GM18858 (cell line): ENCODE measurements at regions not wholly inside any gene's neighbourhood (a gene's known extent, or its start where the extent isn't known, plus 50 kb on each side); places are given as distances from the start of the nearest gene placed in this dataset.

Experiments
- ATAC-seq: cut with Tn5 transposase; IDR thresholded peaks from one replicate; pipeline ENCODE4 v1.9.1; 2021; ENCODE audit not compliant: unreplicated experiment

DNA sequence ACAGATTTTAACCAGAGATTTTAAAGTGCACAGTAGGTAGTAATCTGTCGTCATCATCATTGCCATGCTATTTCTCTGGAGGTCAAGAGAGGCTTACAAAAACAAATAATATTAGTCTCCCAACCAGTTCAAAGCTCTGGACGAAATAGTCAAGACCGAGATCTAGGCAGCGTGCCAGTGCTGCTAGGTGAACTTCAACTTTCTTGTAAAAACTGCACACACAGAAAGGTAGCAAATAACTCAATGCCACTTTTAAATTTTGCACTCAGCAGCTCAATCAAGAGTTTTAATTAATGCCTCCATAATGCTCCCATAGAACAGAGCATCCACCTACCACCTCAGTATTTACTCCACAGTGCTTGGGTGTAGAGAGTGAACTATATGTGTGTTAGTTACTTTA is 656.8 kb downstream of the IRX1 start:
- no peak for ATAC-seq

DNA sequence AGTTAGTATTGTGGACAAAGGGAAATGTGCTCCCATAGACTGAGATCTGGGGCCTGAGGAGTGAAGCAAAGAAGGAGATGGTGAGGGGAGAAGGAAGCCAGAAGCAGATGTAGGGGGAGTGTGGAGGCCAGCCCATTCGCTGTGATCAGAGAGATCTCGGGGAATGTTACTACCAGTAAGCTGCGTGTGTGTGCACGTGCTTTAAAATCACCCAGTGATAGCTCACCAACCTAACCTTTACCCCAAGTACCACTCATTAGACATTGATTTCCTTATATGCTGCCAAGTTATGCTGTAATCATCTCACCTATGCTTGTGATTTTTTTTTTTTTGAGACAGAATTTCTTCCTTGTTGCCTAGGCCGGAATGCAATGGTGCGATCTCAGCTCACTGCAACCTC is 659.1 kb downstream of the IRX1 start:
- ATAC-seq: no peak

DNA sequence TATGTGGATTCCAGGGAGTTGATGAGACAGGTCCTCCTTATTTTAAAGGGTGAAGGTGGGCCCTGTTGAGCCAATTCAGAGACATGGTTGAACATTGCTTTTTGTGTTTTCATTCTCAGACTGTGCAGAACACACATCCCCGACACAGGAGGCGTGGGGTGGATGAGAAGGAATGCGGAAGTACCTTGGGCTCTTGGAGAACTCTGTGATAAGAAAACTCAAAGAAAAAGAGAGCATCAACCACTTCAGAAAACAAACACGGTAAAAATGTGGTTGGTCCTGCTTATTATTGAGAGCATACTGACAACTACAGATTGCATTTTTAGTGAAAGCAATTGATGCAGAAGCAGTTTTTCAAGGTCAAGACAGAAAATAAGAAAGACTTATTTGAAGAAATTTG is 659.8 kb downstream of the IRX1 start:
- ATAC-seq: no peak

DNA sequence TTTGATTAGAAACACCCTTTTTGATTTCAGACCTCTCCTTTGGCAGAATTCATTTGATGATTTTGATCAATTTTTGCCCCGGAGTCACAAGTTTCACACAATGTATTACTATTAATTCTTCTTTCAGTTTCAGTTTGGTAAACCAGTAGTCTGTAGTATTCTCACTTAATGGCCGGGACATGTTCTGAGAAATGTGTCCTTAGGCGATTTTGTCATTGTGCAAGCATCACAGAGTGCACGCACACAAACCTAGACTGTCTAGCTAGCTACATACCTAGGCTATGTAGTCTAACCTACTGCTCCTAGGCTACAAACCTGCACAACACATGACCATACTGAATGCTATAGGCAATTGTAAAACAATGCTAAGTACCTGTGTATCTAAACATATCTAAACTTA is 662.5 kb downstream of the IRX1 start:
- ATAC-seq: no peak

DNA sequence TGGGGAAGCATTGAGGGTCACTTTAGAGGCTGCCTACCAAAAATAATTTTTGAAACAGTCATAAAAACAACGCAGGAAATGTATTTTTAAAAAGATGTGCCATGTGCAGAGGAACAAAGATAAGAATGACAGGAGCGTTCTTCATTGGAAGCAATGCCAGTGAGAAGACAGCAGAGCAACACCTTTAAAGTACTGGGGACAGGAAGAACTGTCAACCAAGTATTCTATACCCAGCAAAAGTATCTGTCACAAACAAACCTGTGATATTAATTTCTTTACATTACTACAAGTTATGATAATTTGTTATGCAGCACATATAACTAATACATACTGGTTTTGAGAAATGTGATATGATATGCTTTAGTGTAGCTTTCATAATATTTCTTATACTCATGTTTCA is 675.6 kb downstream of the IRX1 start:
- no peak for ATAC-seq

DNA sequence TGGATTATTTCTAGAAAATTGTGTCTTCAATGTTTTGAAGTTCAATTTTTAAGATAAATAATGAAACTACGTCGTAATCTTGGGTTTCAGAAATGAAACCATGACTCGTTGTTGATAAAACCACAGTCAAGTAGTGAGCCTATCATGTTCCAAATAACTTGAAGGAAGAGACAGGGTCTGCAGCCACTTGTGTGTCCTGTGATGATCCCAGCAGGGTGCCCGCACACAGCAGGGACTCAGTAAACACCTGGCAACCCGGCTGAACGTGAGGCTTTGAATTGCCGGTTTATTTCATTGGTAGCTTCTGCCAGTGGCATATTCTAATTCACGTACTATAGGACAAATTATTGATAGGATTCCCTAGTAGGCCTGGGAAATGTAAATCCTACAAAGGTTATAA is 679.6 kb downstream of the IRX1 start:
- no peak for ATAC-seq

DNA sequence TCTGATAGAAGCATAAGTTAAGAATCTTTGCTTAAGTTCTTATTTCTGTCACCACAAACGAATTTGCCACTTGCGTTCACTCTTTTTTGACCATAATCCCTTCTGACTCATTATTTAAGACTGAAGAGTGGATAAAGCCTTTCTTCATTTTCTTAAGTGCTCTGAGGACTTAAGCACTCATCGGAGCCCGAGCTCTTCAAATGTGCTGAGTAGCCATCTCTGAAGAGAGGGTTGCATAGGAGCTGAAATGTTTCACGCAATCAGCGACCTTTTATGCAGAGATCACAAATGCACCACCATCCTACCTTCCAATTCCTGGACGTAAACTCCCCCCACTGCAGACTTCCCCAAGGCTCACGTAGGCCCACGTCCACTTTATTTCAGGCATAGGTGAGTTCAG is 699.2 kb downstream of the IRX1 start:
- ATAC-seq: no peak

DNA sequence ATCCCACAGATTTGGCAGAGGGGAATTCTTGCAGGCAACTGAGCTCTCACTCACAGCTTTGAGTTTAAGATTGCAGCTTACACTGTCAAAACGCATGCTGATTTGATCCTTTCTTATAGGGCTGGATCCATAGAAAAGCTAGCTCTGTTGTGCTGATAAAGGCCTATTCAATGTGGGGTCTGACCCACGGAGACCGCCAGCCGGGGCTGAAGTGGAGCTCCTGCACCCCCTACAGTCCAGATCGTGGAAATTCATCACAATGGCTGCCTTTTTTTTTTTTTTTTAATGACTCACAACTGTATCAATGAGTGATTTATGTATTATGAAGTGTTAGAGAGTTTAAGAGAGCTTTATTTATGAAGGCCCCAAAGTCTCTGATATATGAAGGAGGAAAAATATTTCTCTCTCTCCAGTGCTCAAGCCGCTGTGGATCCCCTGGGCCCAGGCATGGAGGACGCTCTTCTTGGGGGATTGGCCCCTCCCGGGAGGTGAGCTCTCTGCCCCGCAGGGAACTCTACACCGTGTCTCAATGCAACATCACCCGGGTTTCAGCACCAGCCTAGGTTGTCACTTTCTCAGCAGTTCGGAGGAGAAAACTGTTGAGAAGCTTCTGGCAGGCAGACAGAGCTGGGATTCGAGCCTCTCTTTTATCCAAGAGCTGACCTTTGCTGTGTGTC is 700.2 kb downstream of the IRX1 start:
- ATAC-seq: no peak

DNA sequence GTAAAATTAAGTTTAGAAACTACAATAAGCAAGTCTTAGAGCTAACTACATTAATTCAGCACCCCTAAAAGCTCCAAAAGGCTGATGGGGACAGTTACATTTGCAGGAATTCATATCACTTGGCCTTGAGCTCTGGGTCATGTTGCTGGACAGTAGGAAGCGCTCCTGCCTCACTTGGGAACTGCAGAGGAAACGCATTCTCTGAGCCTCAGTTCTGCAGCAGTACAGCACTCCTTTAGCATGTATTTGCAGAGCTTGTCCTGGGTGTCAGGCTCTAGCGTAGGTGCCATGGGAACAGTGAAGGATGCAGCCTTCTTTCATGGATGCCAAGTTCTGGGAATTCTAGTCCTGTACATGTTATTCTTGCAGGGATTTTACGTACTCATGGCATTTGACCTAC is 710.4 kb downstream of the IRX1 start:
- no peak for ATAC-seq

DNA sequence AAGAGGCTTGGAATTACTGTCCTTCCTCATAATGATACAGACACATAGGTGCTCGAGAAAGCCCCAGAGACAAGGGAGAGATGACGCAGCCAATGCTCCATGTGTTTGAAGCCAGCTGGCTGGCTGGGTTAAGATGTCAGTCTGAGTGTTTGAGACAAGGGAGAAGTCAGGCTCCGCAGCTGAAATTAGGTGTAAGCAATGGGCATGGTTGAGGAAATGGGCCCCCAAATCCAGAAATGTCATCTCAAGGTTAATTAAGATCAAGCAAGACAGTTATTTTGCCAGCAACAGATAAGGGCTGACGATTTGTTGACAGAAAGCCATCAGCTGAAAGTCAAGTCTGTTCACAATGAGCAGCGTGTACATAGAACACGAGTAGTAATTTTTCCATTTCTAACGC is 713.4 kb downstream of the IRX1 start:
- no peak for ATAC-seq

DNA sequence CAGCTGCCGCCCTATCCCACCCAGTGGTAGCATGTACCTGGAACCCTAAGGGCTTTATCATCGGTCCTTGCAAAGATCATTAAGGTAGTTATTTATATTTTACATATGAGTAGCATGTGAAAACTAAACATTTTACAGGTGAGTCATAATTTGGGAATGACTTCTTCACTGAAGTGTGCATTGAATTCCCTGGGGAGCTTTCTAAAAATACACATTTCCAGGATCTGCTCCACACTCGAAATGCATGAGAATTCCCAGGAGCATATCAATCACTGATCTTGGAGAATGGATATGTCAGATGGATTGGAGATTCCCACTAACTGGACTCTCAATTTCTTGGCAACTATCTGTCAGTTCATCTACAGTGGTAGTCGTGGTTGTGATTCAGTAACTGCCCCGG is 717.5 kb downstream of the IRX1 start:
- ATAC-seq: no peak

DNA sequence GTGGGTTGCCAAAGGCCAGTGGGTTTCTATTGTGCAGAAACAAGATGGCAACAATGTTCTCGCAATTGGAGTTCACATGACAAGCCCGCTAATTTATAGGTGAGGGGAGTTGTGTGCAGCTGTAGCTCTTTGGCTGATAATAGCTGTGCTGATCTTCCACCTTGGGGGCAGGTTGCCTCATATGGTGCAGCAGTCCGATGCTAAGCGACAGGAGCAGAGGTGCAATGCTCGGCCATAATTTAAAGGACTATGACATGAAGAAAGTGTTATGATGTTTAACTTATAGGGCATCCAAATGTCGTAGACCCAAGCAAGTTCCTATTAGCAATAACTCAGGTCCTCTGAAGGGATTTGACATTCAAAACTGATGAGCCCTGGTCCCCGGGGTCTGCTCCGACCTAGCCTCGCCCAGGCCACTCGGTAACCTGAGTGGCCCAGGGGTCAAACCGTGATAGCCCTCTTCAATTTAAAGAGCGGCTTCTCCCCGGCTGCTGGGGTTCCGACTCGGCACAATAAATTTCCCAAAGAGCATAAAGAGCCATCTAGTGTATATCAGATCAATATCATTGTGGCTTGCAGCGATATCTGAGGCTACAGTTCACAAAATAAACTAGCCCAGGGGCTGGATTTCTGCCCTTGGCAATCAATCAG is 724.0 kb downstream of the IRX1 start:
- ATAC-seq: no peak

DNA sequence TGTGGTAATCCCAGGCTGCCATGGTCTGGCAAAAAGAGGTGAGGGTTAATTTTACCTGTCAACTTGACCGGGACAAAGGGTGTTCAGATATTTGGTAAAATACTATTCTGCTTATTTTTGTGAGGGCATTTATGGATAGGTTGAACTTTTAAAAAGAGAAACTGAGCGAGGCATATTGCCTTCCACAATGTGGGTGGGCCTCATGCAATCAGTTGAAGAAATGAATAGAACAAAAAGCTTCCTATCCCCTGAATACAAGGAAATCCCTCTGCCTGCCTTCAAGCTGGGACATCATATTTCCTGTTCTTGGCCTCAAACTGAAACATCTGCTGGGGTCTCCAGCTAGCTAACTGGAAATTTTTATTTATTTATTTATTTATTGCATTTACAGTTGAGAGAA is 734.7 kb downstream of the IRX1 start:
- no peak for ATAC-seq

DNA sequence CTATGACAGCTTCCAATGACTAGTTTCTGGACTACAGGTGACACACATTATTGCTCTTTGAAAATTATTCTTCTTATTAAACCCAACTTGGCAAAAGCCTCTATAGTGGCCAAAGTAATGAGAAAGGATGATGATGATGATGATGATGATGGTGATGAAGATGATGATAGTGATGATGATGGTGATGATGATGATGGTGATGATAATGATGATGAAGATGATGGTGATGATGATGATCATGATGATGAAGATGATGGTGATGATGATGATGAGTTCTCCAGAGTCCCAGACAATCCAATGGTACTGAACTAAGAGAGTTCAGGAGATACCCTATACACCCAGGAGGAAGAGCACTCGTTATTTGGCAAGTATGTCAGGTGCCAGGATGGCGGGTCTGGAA is 739.4 kb downstream of the IRX1 start:
- no peak for ATAC-seq

DNA sequence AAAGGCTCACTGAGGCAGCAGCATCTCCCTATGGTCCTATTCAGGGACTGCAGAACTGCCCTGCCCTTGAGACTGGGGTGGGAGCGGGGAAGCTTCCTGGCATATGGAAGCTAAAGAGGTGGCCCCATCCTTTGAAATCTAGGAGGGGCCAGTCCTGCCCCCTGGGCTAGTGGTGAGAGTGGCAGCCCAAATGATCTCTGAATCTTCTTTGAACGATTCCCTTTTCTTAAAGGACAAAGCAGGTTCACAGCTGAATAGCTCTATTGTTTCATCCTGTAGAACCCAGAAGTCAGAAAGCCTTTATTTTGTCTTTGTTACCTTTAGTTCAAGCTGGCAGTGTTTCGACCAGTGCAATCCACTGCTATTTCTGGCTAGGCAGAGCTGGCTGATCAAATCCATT is 741.9 kb downstream of the IRX1 start:
- no peak for ATAC-seq

DNA sequence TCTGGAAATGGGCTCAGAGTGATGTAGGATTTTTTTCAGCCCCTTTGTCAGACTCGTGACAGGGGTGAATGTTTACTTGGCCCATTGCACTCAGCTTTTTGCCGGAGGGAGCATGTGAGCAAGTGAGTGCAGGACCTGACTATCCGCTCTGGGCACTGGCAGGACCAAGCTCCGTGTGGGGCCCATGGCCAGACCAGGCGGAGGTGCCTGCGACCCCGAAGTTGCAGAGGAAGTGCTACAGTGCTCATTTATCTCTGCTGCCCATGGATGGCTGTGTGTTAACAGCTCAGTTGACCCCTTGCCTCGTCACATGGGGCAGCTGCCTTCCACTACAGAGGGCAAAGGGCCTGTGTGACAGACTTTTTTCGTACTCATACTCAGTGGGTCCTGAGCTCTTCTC is 744.3 kb downstream of the IRX1 start:
- no peak for ATAC-seq

DNA sequence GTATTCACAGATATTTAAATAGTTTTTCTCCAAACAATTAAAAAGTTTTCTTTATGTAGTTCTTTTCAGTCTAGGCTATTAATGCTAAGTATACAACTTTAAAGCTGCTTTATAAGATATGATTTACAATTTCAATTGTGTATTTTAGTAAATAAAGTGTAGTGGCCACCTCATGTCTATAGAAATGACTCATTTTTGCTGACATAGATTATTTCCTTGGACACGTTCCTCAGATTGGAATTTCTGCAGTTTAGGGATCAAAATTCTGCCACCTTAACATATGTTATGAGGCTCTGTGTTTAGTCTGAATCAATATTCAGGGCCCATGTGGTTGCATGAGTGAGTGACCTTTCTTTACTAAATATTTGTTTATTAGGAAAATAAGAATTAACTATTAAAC is 750.2 kb downstream of the IRX1 start:
- no peak for ATAC-seq

DNA sequence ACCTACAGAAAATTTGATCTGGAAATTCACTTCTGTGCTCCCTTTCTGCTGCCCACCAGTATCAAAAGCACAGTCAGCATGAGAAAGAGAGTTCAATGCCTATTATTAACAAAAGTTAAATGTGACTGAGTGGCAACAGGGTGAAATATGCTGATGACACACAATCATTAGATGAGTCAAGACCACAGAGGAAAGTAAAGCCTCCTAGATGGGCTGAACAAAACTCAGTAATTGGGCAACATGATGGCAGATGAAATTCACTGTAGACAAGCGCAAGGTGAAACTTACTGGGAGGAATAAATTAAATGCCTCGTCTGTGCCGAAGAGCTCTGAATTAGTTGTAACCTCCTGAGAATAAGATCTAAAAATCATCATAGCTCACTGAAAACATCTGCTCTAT is 752.8 kb downstream of the IRX1 start:
- no peak for ATAC-seq

DNA sequence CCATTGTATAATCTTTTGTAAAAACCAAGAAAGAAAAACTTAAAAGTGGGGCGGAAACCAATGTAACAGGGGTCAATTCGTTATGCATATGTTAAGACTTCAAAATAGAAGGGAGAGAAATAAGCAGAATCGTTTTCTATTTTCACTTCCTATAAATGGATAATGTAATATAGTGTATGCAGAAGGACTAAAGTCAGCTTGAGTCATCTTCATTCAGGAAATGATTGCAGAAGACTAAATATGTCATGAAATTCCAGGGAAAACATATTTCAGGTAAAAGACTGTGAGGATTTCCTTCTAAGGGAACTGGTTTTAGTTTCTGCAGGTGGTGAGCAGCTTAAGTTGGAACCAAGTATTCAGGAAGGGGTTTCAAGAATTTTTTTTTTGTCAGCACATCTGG is 753.3 kb downstream of the IRX1 start:
- no peak for ATAC-seq

DNA sequence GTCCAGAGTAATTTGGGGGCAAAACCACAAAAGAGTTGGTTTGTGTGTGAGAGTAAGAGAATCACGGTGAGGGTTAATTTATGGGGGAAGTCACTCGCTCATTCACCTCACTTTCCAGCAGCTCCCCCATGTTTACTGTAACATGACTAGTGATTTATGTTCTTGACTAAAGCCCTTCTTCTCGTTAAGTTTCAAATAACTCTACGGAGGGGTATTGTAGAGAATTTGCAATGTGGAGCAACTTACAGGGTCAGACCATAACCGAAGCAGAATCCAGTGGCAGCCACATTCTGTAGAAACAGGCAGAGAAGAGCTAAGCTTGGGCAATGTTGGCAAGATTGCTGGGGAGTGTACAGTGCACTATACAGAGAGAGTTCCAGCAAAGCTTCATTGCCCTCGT is 760.6 kb downstream of the IRX1 start:
- ATAC-seq: no peak

DNA sequence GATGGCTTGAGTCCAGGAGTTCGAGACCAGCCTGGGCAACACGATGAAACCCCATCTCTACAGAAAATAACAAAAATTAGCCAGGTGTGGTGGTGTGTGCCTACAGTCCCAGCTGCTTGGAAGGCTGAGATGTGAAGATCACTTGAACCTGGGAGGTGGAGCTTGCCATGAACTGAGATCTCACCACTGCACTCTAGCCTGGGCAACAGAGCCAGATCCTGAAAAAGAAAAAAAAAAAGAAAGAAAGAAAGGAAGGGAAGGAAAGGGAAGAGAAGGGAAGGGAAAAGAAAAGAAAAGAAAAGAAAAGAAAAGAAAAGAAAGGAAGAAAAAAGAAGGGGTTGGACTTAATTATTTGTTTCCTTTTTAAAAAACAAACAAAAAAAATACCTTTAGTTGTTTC is 764.2 kb downstream of the IRX1 start:
- no peak for ATAC-seq

DNA sequence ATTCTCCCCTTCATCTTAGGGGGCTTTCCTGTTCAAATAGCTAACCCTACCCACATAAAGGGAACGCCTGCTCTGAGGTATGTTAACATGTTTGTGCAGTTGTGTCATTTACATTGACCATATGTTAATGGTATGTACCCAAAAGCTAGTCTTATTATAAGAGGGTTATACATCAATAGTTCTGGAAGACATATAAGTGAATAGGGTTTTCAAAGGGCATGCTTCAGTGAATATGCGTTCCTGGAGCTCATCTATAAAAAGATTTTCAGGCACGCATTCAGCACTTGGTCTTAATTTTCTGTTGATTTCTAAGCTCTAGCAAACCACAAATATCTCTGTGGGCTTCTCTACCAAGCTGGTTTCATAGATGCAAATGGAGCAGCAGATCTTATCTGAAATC is 766.1 kb downstream of the IRX1 start:
- ATAC-seq: no peak

DNA sequence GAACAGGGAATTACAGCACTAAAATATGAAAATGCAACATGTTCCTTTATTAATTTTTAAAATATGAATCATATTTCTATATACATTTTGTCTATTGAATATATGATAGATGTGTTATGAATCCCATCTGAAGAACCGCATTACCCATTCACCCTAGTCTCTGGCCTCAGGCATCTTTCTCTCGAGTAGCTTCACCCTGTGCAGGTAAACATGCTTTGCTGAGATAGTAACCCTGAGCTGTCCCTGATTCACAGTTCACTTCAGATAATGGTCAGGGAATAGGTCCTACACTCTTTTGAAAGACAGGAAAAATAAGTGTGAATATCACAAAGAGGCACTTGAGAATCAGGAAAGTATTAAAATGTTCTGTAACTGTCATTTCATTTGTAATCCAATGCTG is 766.8 kb downstream of the IRX1 start:
- ATAC-seq: no peak
